Raji (cell line): ENCODE measurements at regions not wholly inside any gene's neighbourhood (a gene's known extent, or its start where the extent isn't known, plus 50 kb on each side); places are given as distances from the start of the nearest gene placed in this dataset.

Experiments
- POLR2A ChIP-seq: IDR thresholded peaks from 2 replicates; pipeline ENCODE4 v1.6.1; 2011; ENCODE audit warnings: low read depth, low read length, control low read depth; ENCODE audit not compliant: insufficient read depth

DNA sequence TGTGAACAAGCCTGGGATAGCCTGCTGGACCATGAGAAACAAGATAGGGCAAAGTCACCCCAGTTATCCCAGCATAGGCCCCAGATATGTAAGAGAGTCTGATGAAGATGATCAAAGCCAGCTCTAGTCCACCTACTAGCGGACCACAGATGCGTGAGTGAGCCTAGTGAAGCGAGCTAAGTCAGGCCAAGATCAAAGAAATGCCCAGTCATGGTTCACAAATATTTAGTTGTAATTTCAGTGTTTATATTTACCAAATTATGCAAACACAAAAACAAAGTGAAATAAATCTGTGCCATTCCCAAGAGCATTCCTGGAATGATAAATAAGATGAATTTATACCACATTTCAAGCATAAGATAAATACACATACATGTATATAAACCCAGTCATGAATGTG lies 308.1 kb upstream of the CTNNB1 start:
- no peak for TF ChIP-seq POLR2A

DNA sequence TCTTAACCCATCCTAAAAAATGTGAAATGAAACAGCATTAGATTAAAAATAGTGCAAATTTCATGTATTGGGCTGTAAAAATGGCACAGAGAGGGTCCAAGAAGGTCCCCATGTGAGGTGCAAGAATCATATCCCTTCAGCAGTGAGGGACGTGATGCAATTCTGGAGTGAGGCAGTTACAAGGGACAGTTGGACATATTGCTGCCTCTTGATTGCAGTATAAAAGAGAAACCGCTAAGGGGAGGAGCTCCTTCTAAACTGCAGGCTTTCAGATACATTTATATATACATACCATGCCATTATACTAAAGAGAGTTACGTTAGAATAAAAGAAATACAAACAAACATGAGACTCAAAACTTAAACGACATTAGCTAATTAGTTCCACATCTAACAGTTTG lies 304.2 kb upstream of the CTNNB1 start:
- TF ChIP-seq POLR2A, result no peak

DNA sequence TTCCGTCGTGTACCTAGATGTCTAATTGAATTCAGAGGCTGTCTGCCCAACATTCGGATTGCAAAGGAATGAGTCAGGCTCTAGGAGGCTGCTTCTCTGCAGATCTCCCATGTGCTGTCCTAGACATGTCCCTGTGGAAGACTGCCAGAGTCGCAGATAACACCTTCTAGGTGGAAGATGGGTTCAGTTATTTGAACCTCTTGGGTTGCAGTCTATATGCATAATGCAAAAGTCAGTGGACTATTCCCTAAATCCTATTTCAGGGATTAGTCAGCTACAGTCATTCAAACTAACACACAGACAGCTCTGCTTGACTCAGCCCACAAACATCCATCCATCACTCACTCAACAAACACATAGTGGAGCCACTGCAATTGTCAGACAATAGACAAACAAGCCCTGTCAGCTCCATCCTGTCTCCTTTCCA lies 300.0 kb upstream of the CTNNB1 start:
- no peak for TF ChIP-seq POLR2A

DNA sequence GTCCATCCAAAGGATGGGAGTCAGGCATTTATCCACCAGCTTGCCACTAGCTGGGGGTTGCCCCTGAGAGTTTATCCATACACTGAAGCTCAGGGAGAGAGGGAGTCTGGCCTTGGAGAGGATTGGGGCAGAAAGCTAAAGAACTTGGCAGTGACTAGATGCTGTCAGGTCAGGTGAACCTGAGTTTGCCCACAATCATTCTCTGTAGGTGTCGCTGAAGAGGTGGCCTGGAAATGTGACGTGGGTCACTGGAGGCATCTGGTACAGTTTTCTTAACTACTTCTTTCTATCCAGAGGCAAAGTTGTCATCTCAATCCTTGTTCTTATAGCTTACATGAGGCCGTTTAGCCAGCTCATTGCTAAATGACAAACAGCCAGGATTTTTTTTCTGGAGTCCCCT lies 298.0 kb upstream of the CTNNB1 start:
- no peak for TF ChIP-seq POLR2A

DNA sequence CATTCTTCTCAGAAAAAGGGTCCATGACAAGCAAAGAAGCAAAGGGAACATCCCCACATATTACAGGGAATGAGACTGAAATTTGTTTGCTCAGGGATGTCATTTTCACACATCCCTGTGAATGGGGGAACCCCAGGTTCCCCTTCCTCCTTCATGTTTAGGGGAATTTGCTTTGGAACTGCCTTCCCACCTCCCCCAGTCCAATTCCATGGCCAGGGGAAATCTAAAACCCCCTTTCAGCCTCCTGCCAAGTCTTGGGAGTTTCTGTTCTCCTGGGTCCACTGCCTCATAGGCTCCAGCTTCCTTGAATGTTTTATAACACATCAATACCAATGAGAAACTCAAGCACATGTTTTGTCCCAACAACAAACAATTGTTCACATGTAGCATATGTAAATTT lies 297.5 kb upstream of the CTNNB1 start:
- TF ChIP-seq POLR2A, result no peak

DNA sequence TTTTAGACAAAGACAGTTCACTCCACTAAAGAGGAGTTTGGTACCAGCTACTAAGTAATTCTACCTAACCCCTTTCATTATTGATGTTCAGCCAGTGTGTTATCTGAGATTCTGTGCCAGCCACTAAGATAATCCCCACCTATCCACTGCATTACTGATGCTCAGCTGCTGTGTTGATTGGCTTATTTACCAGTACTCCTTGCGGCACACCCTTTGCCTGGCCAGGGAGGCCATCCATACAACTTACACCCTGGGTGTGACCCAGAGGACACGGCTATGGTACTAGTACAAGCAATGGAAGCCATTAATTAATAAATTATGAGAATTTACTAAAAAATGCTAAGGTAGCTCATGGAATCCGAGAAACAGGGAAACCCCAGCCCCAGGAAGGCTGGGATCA lies 290.7 kb upstream of the CTNNB1 start:
- no peak for TF ChIP-seq POLR2A

DNA sequence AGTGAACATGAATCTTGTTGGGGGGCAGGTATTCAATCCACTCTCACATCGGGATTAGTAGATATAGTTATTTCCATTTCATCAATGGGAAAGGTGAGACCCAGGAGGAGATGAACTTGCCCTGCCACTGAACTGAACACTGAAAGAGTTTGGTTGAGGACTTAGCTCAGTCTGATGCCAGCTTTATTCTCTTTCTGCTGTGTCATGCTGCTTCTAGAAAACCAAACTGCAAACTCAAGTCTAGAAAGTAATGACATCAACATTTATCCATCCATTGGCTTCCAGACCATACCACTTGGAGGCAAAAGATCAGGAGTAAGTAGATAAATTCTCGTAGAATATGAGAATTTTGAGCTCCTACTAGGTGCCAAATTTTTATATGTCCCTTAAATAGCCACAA lies 288.0 kb upstream of the CTNNB1 start:
- TF ChIP-seq POLR2A, result no peak

DNA sequence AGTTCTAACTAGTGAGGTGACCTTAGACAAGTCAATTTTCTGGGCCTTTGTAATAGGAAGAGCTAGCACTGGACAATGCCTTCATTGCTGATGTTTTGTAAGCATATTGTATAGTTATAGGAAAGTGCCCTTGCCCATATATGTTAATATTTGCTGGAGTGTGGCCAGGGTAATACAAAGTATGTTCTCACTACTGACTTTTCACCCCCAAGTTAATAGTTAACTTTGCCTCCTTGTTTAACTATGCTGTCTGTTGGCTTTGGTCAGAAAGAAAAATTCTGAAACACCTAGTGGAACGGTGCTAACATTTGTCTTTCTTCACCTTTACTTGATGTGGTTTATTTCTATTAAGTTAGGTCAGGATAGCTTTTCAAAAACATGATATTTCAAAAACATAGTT lies 287.4 kb upstream of the CTNNB1 start:
- no peak for TF ChIP-seq POLR2A

DNA sequence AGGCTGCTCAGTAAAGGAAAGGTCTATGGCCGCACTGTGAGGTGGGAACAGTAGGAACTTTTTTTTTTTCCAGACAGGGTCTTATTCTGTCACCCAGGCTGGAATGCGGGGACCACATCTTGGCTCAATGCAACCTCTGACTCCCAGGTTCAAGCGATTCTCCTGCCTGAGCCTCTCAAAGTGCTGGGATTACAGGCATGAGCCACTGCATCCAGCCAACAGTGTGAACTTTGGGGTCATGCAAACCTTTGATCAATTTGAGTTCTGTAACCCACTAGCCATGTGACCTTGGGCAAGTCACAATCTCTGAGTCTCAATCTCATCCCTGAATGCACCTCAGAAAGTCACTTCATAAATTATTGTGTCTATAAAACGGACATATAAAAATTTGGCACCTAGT lies 286.8 kb upstream of the CTNNB1 start:
- TF ChIP-seq POLR2A, result no peak

DNA sequence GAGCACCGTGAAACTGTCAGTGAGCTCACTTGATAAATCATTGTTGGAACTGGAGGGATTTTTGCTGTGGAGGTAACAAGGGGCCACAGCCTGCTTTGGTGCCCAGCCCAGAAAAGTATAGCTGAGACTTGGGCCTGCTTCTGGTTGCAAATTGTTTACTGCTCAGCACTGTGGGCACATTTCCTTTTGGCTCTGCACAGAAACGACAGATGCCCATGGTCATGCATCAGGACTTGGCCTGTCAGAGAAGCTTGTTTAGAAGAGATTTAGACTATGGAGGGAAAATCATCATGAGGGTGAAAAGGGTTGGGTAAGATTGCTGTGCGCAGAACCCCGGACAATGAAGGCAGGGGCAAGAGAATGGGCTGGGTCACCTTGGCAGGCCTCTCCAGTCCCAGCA lies 286.1 kb upstream of the CTNNB1 start:
- TF ChIP-seq POLR2A, result no peak

DNA sequence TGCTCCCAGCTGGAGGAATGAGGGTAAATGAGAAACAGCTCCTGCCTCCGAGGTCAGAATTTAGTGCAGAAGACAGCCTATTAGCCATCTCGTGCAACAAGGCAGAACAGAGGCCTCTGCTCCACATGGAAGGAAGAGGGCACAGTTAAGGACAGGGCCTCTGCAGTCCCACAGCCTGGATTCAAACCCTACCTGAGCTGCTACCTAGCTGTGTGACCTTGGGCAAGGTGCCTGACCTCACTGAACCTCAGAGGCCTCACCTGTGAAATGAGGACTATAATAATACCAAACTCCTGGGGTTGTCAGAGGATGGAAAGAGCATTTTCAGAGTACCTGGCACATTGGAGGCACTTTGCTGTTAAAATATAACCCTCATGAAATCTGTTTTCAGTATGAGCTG lies 285.7 kb upstream of the CTNNB1 start:
- TF ChIP-seq POLR2A, result no peak

DNA sequence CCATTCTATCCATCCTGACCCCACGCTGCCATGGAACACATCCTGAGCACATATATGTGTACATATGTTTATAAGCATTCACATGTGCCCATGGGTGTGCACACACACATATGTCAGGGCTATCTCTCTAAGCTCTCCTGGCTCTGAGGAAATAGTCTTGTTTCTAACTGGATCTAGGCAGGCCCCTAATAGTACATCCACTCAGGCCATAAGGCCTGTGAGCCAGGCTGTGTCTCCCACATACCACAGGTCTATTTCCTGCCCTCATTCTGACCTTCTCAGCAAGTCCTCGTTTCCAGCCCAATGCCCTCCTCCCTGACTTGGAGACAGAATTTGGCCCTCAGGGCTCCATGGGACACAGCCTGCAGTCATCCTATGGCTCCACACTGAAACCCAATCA lies 284.8 kb upstream of the CTNNB1 start:
- no peak for TF ChIP-seq POLR2A

DNA sequence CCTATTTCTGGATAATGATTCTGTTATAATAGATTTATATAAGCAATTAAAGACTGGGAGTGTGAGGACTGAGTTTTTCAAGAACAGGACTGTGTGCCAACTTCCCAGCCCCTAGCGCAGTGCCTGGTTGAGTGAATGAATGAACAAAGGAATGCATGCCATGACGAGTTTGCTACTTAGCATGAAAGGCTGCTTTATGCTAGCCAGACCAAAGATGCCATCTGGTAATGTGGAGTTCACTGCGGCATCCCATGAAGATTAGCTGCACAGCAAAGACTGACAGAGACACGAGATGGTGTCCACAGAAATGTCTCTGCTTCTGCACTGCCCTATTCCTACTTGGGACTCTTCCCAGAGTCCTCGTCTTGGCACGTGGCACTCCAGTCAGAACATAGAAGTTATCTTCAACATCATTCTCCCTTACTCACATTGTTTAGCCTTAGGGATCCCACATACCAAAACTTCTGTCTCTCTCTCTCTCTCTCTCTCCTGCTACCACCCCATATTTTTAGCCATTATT lies 283.9 kb upstream of the CTNNB1 start:
- TF ChIP-seq POLR2A, result no peak

DNA sequence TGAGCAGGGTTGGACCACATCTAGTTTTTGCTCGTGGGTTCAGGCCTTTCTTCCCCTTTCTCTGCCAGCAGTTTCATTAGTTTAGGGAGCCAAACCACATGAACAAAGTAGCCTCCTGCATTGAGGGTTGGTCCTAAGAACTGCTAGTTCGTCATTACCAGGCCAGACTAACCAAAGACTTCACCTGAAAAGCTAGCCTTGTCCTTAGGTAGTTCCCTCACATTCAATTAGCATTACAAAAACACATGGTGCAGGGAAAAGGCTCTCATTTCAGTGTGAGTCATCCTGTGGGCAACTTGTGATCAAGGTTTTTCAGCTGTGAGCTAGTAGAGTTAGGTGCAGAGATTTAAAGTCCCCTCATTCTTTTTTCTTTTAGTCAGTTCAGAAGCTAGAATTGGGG lies 279.3 kb upstream of the CTNNB1 start:
- no peak for TF ChIP-seq POLR2A

DNA sequence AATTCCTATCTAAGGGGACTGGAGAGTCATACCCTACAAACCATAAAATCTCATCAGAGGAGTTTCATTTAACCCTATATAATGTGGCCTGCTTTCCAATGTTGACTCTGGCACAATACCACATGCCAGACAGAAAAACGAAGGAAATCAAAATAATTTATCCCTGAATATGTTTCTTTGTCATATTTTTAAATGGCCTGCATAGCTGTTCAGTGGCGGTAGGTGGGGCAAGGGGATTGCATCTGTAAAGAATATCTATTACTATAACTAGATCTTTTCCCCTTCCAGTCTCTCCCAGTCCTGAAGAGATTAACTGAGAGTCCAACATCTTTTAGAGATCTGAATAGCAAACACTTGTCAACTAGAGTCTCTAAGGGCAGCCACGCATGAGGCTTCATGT lies 278.1 kb upstream of the CTNNB1 start:
- TF ChIP-seq POLR2A, result no peak

DNA sequence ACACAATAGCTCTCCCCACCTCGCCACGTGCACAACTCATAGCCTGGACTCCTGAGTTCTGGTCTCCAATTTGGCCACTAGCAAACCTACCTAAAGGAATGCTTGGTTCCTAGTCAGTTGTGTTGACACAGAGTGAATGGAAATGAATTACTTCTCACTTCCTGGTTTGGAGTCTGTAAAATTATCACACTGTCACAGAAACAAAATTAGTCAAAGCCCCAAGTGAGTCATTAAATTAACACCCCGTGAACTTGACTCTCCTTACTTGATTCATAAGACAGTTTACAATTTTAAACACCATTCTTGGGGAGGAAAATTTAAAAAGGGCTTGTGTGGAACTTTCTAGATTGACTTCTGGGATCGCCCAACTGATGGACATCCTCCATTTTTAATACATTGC lies 276.2 kb upstream of the CTNNB1 start:
- TF ChIP-seq POLR2A, result no peak

DNA sequence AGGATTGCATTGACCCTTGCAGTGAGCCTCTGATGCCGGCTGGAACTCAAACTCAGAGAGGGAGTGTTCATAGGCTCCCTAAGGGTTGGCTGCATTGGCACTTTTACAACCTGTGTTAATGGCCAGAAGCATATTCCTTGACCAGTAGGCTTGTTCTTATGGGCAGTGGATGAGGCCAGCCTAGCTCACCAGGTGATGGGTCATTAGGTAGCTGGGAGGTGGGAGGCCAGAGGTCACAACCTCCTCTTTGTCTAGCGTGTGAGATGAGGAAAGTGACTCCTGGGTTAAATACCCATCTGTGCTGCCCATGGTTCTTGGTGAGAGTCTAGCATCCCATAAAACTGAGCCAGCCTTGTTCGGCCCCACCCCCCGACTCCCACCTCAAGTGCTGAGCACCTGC lies 275.7 kb upstream of the CTNNB1 start:
- TF ChIP-seq POLR2A, result no peak

DNA sequence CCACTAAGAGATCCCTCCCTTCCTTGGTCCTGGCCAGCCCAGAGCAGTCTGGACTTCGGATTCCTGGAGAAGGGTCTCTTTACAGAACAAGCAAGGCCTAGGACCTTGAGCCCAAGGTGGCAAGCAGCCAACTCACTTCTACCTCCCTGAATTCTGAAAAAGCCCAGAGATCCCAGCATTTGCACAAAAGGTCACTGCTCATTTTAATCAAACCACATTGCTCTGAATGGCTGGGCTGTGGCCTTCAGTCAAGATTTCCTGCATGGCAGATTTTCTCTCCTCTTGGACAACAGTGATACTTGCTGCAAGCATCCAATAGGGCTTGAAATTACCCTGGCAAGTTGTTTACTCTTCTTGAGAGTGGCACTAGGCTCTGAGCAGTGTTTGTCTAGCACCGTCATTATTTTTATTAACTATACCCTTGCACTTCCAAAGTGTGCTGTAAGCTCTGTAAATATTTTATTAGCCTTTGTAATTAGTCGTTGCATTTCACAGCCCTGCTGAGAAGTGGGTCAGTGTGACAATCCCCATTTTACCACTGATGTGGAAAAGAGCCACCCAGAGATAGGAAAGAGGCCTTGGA lies 274.7 kb upstream of the CTNNB1 start:
- no peak for TF ChIP-seq POLR2A

DNA sequence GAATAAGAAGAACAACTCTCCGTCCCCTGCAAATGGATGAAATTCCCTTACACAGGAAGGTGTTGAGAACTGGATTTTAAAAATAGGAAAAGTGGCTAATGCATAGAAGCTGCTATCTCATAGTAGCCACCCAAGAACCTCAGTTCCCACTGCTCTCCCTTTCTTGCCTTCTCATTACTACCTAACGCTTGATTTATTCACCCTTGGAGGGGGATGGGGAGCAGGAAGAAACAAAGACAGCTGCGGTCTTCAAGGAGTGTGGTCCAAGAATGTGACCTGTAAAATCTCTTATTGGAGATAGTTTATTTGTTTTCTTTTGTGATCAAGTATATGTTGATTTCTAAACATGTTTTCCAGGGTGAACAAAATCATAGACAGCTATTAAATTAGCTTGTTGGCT lies 274.1 kb upstream of the CTNNB1 start:
- TF ChIP-seq POLR2A, result no peak
